HL-60/S4 treated with phorbol 12-myristate 13-acetate at 8.2 ng/mL for 4 days and 3 days (cell line): ENCODE measurements at regions not wholly inside any gene's neighbourhood (a gene's known extent, or its start where the extent isn't known, plus 50 kb on each side); places are given as distances from the start of the nearest gene placed in this dataset.
"Not testable (repeated sequence)": the region's sequence is repeated elsewhere in the genome, so short reads cannot be mapped to it uniquely, and the experiment has no call there.

ENCODE experiments used
- in situ Hi-C: fragments of 300-500 bp; cut with MboI; formaldehyde crosslinking; loops from 2 replicates; pipeline ENCODE4 v1.15.0; 2022; ENCODE audit warnings: low sequenced_read_pairs

DNA sequence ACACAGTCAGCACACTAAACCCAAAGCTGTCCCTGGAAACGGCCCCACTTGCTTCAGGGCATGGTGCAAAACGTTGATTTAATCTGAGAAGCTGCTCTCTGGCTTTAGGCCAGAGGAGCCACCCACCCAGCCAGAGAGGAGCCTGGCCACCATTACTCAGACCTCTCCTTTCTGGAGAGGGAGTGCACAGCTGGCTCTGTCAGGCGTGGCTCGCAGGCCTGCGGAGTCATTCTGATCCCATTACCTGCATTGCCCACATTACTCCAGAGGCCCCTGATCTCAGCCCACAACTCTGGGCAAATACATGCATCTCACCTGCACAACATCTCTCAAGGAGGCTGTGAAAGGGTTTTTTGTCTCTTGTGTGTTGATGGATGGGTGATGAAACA is 370.0 kb upstream of the IGFBP3 start:
- in situ Hi-C loops, result no loop called here

DNA sequence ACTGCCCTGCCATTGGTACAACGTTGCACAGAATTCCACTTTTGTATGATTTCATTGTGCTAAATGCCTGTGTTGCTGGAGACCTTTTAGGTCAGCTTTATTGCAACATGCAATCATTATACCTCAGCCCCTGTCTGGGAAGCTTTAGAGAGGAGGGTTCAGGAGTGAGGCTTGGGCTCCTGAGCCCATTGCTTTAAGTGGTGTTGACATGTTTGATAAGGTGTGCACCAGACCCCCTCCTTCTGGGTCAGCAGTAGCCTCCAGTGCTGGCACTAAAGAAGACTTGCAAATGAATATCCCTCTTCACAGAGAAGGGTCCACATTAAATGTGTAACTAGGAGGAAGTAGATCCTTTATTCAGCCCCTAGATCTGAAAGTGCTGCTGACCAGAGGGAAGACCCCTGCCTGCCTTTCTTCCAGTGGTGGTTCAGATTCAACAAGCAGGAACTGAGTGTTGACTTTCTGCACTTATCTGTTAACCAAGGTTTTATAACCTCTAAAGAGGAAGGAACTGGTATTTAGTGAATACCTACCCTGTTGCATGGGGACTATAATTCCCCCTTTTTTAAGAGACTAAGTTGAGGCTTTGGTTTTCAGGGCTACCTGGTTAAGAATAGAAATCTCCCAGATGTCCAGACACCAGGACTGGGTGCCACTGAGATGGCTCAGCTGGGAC is 369.4 kb upstream of the IGFBP3 start:
- in situ Hi-C loops, result no loop called here

DNA sequence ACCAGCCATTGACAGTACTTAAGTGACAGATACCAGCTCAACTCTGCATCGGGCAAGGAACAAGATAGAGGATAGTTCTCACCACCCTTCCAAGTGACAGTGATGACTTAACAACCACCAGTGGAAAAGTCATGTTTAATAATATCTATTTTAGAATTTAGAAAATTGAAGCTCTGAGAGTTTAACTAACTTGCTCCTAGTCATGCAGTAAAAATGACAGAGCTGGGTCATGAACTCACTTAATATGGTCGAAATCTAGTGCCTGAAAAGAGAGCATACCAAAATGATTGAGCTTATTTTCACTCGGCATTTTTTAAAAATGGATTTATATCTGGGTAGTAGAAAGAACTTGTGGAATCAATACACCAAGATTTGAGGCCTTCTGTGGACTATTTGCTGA is 367.8 kb upstream of the IGFBP3 start:
- in situ Hi-C loops, result no loop called here

DNA sequence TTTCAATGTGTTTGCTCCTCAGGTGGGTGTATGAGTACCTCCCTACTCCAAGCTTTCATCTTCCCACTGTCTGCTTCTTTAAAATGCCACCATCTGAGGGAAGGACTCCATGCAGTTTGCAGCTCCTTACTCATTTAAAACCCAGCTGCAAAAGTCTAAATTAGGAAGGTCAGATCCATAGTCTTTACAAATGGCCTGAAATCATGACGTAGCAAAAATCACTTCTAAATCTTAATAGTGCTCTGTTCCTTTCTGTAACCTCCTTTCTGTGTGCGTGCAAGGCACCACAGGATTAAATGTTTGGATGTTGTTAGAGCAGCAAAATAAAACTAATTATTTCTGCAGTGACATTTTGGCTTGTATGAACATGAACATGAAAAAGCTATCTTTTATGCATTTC is 366.9 kb upstream of the IGFBP3 start:
- in situ Hi-C loops, result no loop called here

DNA sequence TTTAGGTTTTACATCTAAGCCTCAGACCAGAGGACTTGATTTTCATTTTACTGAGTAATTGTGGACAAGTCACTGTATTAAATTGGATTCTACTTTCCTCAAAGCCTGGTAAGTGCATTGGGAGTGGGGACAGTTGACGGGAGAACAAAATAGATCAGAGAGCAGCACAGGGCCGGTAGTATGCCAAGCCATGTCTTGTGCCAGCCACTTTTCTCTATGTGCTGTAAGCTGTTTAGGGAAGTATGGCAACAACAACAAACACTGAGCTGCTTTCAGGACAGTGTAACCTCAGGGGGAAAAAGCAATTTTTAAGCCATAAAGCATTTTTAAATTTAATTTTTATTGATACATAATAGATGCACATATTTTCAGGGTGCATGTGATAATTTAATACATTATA is 365.9 kb upstream of the IGFBP3 start:
- in situ Hi-C loops, result no loop called here

DNA sequence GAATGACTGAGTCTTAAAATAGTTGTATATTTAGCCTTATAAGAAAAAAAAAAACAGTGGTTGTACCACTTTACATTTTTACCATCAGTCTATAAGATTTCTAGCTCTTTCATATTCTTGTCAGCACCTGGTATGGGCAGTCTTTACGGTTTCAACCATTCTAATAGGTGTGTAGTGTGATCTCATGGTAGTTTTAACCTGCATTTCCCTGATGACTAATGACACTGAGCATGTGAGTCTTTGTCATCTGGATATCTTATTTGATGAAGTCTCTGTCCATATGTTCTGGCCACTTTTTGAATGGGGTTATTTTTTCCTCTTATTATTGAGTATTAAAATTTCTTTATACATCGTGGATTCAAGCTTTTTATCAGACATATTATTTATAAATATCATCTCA is 365.3 kb upstream of the IGFBP3 start:
- in situ Hi-C loops, result no loop called here

DNA sequence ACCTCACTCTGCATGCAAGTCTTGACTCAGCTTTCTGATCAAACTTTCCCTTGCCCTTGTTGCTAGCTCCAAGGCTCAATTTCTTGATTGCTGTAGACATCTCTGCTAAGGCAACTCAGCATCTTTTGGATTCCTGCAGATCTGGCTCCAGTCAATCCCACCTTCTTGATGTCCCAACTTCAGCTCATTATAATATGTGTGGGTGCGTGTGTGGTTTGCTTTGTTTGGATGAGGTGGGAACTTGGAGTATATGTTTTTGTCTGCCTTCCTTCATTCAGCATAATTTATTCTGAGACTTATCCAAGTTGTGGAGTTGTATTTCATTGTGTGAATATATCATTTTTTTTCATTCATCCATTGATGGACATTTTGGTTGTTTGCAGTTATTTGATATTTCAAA is 364.8 kb upstream of the IGFBP3 start:
- in situ Hi-C loops, result no loop called here

DNA sequence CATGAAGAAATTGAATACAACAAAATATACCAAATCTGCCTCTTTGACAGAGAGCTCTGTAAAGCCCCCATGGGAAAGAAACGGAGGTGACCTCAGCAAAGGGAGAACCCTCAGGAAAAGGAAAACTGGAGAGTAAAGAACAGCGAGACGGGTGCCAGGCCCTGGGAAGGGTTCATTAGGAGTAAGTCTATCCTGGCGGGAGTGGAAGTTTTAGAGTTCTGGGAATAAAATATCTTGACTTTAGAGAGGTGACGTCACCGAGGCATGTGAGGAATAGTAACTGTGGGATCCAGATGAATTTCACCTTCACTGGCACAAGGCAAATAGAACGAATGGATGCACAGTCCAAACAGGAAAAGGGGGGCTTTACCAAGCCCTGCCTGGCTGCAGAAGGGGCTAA is 362.8 kb upstream of the IGFBP3 start:
- in situ Hi-C loops, result no loop called here

DNA sequence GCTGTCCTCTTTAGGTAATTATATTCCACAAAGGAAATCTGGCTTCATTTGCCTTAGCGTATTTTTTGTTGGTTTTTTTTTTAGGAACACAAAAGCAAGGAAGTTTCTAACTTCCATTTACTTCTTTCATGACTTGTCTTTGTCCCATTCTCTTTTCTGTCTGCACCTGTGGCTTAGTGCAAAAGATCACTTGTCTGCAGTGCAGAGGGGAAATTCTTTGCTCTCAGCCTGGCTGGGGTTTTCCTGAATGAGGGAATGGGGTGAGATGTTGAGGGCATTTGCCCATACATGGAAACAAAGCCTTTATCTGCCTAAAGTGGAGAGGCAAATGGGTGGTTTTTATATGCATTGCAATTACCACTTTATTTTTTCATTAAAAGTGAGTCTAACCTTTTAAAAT is 361.1 kb upstream of the IGFBP3 start:
- in situ Hi-C loops, result no loop called here

DNA sequence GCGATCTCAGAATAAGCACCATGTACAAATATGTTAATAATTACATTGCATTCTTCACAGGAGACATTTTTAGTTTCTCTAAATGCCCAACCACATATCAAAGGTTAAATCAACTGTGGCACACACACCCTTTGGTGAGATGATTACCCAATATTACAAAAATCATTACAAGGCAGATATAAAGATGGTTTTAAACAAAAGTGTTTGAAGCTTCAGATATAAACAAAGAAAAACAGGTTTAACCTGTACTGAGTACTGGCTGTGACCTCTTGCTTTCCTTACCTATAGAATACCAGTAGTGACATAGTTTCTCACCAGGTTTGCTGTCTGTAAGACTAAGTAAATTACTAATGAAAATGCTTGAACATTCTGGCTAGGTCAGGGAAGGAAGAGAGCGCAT is 360.0 kb upstream of the IGFBP3 start:
- in situ Hi-C loops, result no loop called here

DNA sequence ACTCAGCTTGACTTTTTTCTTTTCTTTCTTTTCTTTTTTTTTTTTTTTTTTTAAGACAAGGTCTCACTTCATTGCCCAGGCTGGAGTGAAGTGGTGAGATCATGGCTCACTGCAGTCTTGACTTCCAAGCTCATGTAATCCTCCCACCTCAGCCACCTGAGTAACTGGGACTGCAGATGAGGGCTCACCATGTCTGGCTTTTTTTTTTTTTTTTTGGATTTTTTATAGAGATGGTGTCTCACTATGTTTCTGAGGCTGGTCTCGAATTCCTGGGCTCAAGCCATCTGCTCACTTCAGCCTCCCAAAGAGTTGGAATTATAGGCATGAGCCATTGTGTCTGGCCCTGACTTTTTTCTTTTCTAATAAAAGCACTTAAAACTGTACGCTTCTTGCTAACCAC is 358.2 kb upstream of the IGFBP3 start:
- in situ Hi-C loops, result no loop called here

DNA sequence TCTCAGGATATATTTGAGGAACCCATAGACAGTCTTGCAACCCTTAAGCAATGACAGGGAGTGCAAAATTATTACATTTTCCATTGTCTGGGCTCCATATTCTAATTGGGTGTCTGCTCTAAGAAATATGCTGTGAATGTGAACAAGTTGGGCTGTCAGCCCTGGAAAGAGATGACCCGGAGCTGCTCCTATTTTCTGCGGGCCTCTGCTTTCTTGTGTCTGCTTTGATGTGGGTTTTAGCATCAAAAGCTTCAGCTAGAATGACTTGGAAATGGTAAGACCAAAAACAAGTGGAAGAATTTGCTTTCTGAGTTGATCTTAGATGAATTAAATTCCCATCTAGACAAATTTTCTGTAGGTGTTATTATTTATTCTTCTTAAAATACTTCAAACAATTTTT is 343.6 kb upstream of the IGFBP3 start:
- in situ Hi-C loops, result no loop called here

DNA sequence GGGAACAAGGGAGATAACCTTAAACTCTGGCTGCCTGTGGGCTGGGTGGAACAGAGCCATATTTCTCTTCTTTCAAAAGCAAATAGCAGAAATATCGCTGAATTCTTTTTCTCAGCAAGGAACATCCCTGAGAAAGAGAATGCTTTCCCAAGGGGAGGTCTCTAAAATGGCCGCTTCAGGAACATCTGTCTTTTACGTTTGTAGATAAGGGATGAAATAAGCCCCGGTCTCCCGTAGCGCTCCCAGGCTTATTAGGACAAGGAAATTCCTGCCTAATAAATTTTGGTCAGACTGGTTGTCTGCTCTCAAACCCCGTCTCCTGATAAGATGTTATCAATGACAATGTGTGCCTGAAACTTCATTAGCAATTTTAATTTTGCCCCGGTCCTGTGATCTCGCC is 340.6 kb upstream of the IGFBP3 start:
- in situ Hi-C loops, result not testable (repeated sequence)

DNA sequence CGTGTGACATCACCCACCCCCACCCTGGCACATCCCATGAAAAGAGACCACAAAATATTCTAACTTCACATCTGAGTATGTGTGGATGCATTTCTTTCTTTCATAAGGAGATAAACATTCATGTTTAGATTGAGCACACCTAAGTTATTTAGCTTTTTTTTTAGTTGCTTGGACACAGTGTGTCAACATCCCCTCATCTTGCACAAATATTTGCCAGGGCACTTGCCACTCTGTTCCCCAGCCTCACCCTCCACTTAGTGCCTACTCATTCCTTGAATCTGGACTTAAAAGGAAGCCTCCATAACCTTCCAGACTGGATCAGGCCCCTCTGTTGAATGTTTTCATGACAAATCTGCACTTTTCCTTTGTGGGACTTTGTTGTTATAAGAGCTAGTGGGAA is 338.9 kb upstream of the IGFBP3 start:
- in situ Hi-C loops, result no loop called here

DNA sequence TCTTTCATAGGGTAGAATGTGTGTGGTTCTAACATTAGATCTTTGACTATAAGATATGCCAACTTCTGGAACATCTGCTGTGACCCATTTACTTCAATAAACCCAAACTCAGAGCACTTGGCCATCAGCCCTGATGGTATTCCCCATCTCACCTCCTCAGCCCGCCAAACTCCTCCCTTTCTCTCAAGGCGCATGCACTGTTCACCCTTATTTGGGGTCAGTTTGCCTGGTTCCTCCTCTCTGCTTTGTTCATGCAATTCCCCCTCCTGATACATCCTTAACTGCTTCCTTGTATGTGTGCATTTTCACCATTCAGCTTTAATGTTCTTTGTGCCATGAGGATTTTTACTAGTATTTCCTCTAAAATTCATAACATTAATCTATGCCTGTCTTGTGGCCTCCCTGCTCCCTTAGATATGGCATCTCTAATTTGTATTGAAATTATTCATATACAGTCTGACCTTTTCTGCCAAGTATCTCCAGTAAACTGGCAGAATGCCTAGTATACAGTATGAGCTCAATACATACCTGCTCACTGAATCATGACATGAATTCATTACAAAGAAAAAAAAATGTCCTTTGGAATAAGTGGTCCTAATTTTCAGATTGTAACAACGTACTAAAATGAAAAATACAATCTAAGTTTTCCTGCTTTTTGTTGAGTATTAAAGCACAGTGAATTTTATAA is 336.8 kb upstream of the IGFBP3 start:
- in situ Hi-C loops, result no loop called here

DNA sequence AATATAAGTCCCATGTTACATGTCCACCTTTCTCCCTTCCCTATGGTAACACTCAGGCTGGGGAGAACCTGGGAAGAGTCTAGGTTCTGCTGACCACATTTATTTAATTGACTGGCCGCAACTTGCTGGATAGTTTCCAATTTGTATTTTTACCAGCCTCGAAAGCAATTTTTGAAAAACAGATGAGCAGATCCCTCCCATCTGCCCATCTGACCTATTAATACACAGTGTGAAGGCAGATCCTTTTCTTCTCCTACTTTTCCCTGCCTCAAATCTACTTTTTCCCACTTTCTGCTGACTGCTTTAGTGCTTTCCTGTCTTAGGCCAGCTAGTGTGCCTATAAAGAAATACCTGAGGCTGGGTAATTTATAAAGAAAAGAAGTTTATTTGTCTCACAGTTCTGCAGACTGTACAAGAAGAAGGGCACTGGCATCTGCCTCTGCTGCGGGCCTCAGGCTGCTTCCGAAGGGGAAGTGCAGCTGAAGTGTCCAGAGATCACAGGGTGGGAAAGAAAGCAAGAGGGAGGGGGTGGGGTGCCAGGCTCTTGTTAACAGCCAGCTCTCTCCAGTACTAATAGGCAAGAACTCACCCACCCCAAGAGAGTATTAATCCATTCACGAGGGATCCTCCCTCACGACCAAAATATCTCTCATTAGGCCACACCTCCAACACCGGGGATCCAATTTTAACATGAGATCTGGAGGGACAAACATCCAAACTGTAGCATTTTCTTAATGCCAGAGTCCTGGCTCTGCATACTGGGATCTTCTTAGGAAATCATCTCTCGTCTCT is 336.0 kb upstream of the IGFBP3 start:
- in situ Hi-C loops, result no loop called here

DNA sequence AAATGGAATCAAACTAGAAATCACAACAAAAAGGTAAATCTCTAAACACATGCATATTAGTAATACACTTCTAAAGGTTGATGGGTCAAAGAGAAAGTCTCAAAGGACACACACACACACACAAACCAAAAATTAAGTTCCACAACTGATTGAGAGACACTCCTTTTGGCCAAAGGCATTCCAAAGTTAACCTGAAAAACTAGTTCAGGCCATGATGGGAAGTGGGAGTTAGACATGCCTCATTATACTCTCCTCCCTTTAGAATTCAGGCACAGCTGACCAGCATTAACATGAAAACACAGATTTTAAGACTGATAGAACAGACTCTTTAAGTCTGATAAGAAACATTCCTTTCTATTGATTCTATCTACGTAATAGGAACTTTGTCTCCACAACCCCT is 332.4 kb upstream of the IGFBP3 start:
- in situ Hi-C loops, result no loop called here

DNA sequence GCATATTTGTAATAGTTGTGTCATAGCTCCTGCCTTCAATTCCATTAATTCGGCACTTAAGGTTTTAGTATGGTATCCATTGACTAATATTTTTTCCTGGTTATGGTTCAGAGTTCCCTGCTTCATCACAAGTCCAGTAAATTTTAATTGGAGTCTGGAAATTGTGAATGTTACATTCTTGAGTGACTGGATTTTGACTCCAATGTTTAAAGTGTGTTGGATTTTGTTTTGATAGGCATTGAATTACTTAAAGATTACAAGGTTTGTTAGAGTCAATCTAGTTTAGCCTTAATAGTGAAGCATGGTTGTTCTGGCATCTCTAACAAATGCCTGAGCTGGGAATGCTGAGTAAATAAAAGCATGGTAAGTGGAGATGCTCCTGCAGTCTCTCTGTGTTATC is 326.6 kb upstream of the IGFBP3 start:
- in situ Hi-C loops, result no loop called here

DNA sequence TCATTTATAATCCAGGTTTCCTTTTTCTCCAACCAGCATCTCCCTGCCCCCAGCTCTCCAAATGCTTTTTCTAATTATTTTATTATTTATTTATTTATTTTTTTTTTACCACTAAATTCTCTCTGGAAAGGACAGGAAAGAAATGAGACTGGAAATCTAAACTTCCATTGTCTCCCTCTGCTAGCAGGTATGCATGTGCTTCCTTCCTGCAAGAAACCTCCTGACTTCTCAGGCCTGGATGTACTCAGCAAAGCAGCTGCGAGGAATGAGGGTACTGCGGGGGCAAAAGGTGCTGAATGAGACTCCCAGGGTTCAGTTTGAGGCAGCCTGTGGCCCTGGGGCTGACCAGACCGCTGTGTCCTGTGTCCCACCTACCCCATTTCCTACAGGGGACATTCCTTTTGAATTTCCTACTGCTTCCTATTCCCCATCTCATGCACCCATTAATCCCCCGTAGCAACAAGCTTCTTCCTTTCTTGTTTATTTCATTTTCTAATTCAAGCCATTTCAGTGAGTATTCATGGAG is 324.6 kb upstream of the IGFBP3 start:
- in situ Hi-C loops, result no loop called here

DNA sequence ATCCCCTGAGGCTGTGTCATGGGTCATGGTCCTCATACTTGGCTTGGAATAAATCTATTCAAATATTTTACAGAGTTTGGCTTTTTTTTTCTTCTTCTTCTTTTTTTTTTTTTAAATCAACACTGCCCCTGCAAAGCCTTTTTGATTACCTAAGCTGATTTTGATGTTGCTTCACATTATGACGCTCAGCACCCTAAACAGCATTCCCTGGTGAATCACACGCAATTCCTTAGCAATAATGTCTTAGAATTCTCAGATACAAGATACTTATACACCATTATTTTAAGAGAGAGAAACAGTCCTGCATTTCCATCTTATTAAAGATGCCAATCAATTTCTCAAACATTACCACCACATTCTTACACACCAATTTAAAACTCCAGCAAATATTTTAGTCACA is 323.7 kb upstream of the IGFBP3 start:
- in situ Hi-C loops, result no loop called here

DNA sequence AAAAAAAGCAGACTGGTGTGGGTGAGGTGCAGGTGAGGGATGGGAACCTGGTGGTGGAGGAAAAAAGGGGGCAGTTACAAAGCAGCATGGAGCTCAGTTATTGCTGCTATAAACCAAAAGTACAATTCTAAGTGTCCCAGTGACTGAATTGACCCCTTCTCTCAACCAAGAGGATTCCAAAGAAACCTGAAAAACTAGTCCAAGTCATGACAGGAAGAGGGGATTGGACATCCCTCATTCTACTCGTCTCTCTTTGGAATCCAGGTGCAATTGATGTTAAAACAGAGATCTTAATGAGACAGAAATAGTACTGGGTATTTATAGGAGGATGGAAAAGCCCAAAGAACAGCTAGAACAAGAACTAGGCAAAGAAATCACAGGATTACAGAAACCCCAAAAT is 322.3 kb upstream of the IGFBP3 start:
- in situ Hi-C loops, result no loop called here

DNA sequence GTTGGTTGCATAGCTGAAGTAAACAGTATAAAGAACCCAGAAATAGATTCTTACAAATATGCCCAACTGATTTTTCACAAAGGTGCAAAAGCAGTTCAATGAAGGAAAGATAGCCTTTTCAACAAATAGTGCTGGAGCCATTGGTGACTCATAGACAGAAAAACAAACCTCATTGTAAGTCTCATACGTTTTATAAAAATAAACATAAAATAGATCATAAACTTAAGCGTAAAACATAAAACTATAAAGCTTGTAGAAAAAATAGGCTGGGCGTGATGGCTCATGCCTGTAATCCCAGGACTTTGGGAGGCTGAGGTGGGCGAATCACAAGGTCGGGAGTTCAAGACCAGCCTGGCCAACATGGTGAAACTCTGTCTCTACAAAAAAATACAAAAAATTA is 318.8 kb upstream of the IGFBP3 start:
- in situ Hi-C loops, result no loop called here
